GM23248 (cell line): ENCODE measurements at regions not wholly inside any gene's neighbourhood (a gene's known extent, or its start where the extent isn't known, plus 50 kb on each side); places are given as distances from the start of the nearest gene placed in this dataset.

Experiments used
- DNase-seq: peaks from one replicate; pipeline ENCODE4 v3.0.0-alpha.2; 2015
- H2AFZ ChIP-seq: fragments of 200-600 bp; sonication (generic); 2 replicates; pipeline ENCODE4 v1.6.1; 2016; ENCODE audit warnings: antibody characterized with exemption
- H3F3A ChIP-seq: fragments of 200-600 bp; sonication (generic); 2 replicates; pipeline ENCODE4 v1.6.1; 2016; ENCODE audit warnings: mild to moderate bottlenecking, antibody characterized with exemption, mixed run types; ENCODE audit not compliant: insufficient read depth
- H3K27ac ChIP-seq: fragments of 200-600 bp; sonication (generic); 2 replicates; pipeline ENCODE4 v1.5.1; 2016; ENCODE audit warnings: mild to moderate bottlenecking
- H3K27me3 ChIP-seq: fragments of 200-600 bp; sonication (generic); replicated peaks from 2 replicates; pipeline ENCODE4 v1.6.1; 2016; ENCODE audit warnings: mild to moderate bottlenecking; ENCODE audit not compliant: insufficient read depth
- H3K36me3 ChIP-seq: fragments of 200-600 bp; sonication (generic); 2 replicates; pipeline ENCODE4 v1.6.1; 2016; ENCODE audit warnings: low read depth, mild to moderate bottlenecking
- H3K4me1 ChIP-seq: fragments of 200-600 bp; sonication (generic); 2 replicates; pipeline ENCODE4 v1.6.1; 2016; ENCODE audit warnings: mild to moderate bottlenecking; ENCODE audit not compliant: insufficient read depth
- H3K4me2 ChIP-seq: fragments of 200-600 bp; sonication (generic); one replicate; pipeline ENCODE4 v1.6.1; 2016; ENCODE audit warnings: mild to moderate bottlenecking; ENCODE audit not compliant: unreplicated experiment
- H3K4me3 ChIP-seq: fragments of 200-600 bp; sonication (generic); 2 replicates; pipeline ENCODE4 v1.5.1; 2016; ENCODE audit warnings: mild to moderate bottlenecking
- H3K79me2 ChIP-seq: fragments of 200-600 bp; sonication (generic); 2 replicates; pipeline ENCODE4 v1.6.1; 2016; ENCODE audit warnings: mild to moderate bottlenecking; ENCODE audit not compliant: insufficient read depth
- H3K9ac ChIP-seq: fragments of 200-600 bp; sonication (generic); 2 replicates; pipeline ENCODE4 v1.6.1; 2016; ENCODE audit warnings: mild to moderate bottlenecking
- H3K9me2 ChIP-seq: fragments of 200-600 bp; sonication (generic); 2 replicates; pipeline ENCODE4 v1.6.1; 2016; ENCODE audit warnings: mixed run types, mild to moderate bottlenecking, moderate library complexity; ENCODE audit not compliant: insufficient read depth
- H3K9me3 ChIP-seq: fragments of 200-600 bp; sonication (generic); one replicate; pipeline ENCODE4 v1.6.1; 2017; ENCODE audit warnings: low read depth
- H4K20me1 ChIP-seq: fragments of 200-600 bp; sonication (generic); 2 replicates; pipeline ENCODE4 v1.6.0; 2016; ENCODE audit not compliant: insufficient read depth
- EZH2 ChIP-seq: fragments of 200-600 bp; sonication (generic); IDR thresholded peaks from 2 replicates; pipeline ENCODE4 v1.6.1; 2018; ENCODE audit warnings: antibody characterized with exemption, mild to moderate bottlenecking; ENCODE audit not compliant: insufficient read depth, poor library complexity, severe bottlenecking
- EZH2phosphoT487 ChIP-seq: fragments of 200-600 bp; sonication (generic); IDR thresholded peaks from 2 replicates; pipeline ENCODE4 v1.6.1; 2018; ENCODE audit warnings: antibody characterized with exemption, moderate library complexity, mild to moderate bottlenecking, low read depth; ENCODE audit not compliant: insufficient read depth
- WGBS, 2 experiments: methylation state at CpG; one replicate each; pipeline ENCODE4 v1.1.6; 2015 to 2017; ENCODE audit warnings: low lambda C conversion rate in 2 of 2, low coverage in 1 of 2; ENCODE audit errors: missing lambda C conversion rate in 2 of 2; 5-methylcytosine and 5-hydroxymethylcytosine counted together
- in situ Hi-C: fragments of 300-500 bp; cut with MboI; formaldehyde crosslinking; loops from 2 replicates; pipeline ENCODE4 v1.15.0; 2020

GRCh38 chr13:90632184-90632583 is 715.3 kb upstream of the MIR17HG start:
- Histone ChIP-seq H3K27ac (no peak overlapping the region), H3K36me3 (no peaks in the 10 kb centered on the region), H3K4me3 (no peak overlapping the region), H3K27me3 (no peaks in the 10 kb centered on the region), H3F3A (no peaks in the 10 kb centered on the region), H4K20me1 (no peaks in the 10 kb centered on the region), H3K79me2 (no peaks in the 10 kb centered on the region), H3K9me3 (no peaks in the 10 kb centered on the region), H2AFZ (no peak overlapping the region), H3K9ac (no peak overlapping the region), H3K4me2 (no peak overlapping the region), H3K9me2 (no peaks in the 10 kb centered on the region), H3K4me1 (no peaks in the 10 kb centered on the region)
- 80 to 82% methylated on average over 3 of the region's 3 CpGs for WGBS, 2 experiments
- TF ChIP-seq EZH2phosphoT487 (no peak), EZH2 (no peak)
- in situ Hi-C loops: no loop called here
- DNase-seq: no peak

- H3K9ac ChIP-seq: no peak overlapping the region
- H3K9me2 ChIP-seq: no peaks in the 10 kb centered on the region
- H3K27ac ChIP-seq: no peak overlapping the region
- H3K9me3 ChIP-seq: no peaks in the 10 kb centered on the region
- no peak overlapping the region for H3K4me3 ChIP-seq
- no peak overlapping the region for H2AFZ ChIP-seq
- H3K79me2 ChIP-seq: no peaks in the 10 kb centered on the region
- TF ChIP-seq EZH2phosphoT487: no peak
- TF ChIP-seq EZH2: no peak
- no peaks in the 10 kb centered on the region for H4K20me1 ChIP-seq
- in situ Hi-C loops: no loop called here
- H3K36me3 ChIP-seq: no peaks in the 10 kb centered on the region
- H3K27me3 ChIP-seq: no peaks in the 10 kb centered on the region
- H3K4me2 ChIP-seq: no peak overlapping the region
- H3K4me1 ChIP-seq: no peaks in the 10 kb centered on the region
- no peaks in the 10 kb centered on the region for H3F3A ChIP-seq
- DNase-seq: no peak
These were observed 713.6 kb upstream of the MIR17HG start for GRCh38 chr13:90633849-90634248.

GRCh38 chr13:90640976-90641375 is 706.5 kb upstream of the MIR17HG start:
- H4K20me1 ChIP-seq: no peaks in the 10 kb centered on the region
- peak overlapping the region; percentile 58 for H3K4me2 ChIP-seq
- peak; percentile 69 for DNase-seq

GRCh38 chr13:90641884-90642283 is 705.6 kb upstream of the MIR17HG start:
- no peaks in the 10 kb centered on the region for H3F3A ChIP-seq
- peaks cover 10% of the 10 kb centered on the region for H3K4me1 ChIP-seq
- H3K9me2 ChIP-seq: no peaks in the 10 kb centered on the region
- H3K27me3 ChIP-seq: no peaks in the 10 kb centered on the region
- H3K36me3 ChIP-seq: no peaks in the 10 kb centered on the region
- no peak for TF ChIP-seq EZH2
- TF ChIP-seq EZH2phosphoT487: no peak
- in situ Hi-C loops: no loop called here
- H3K4me3 ChIP-seq: no peak overlapping the region
- no peaks in the 10 kb centered on the region for H4K20me1 ChIP-seq
- H3K27ac ChIP-seq: no peak overlapping the region
- H2AFZ ChIP-seq: no peak overlapping the region
- no peaks in the 10 kb centered on the region for H3K9me3 ChIP-seq
- H3K9ac ChIP-seq: no peak overlapping the region
- H3K4me2 ChIP-seq: no peak overlapping the region
- DNase-seq: no peak
- WGBS, 2 experiments: 71 to 86% methylated on average over 2 of the region's 2 CpGs
- H3K79me2 ChIP-seq: no peaks in the 10 kb centered on the region

More at GRCh38 chr13:90640976-90641375, 706.5 kb upstream of the MIR17HG start:
- Histone ChIP-seq H3K36me3 (no peaks in the 10 kb centered on the region), H3K4me1 (peaks cover 10% of the 10 kb centered on the region), H3K27me3 (no peaks in the 10 kb centered on the region), H3K9ac (no peak overlapping the region), H3F3A (no peaks in the 10 kb centered on the region), H3K9me3 (no peaks in the 10 kb centered on the region), H3K9me2 (no peaks in the 10 kb centered on the region), H3K79me2 (no peaks in the 10 kb centered on the region), H2AFZ (peak overlapping the region; percentile 57), H3K27ac (no peak overlapping the region), H3K4me3 (no peak overlapping the region)
- no peak for TF ChIP-seq EZH2
- TF ChIP-seq EZH2phosphoT487: no peak
- in situ Hi-C loops: no loop called here
- WGBS, 2 experiments: 81 to 100% methylated on average over 1 of the region's 1 CpG

- Histone ChIP-seq H3K9me3 (no peaks in the 10 kb centered on the region), H3K9ac (no peak overlapping the region), H3K27ac (no peak overlapping the region), H2AFZ (no peak overlapping the region), H3K4me3 (no peak overlapping the region), H3F3A (no peaks in the 10 kb centered on the region), H3K79me2 (no peaks in the 10 kb centered on the region), H3K4me2 (no peak overlapping the region), H3K27me3 (no peaks in the 10 kb centered on the region), H3K4me1 (peaks cover 10% of the 10 kb centered on the region), H3K9me2 (no peaks in the 10 kb centered on the region), H3K36me3 (no peaks in the 10 kb centered on the region), H4K20me1 (no peaks in the 10 kb centered on the region)
- no peak for TF ChIP-seq EZH2phosphoT487
- TF ChIP-seq EZH2: no peak
- no peak for DNase-seq
- in situ Hi-C loops: no loop called here
- 86 to 88% methylated on average over 1 of the region's 1 CpG for WGBS, 2 experiments
These were observed 701.9 kb upstream of the MIR17HG start for GRCh38 chr13:90645582-90645981.
